Omental fat pad (tissue), 3 donors: ENCODE measurements at regions not wholly inside any gene's neighbourhood (a gene's known extent, or its start where the extent isn't known, plus 50 kb on each side); places are given as distances from the start of the nearest gene placed in this dataset.

Experiments
- ATAC-seq: fragments of 150-250 bp; one replicate; pipeline ENCODE4 v1.9.1; 2016; ENCODE audit warnings: mild to moderate bottlenecking, moderate library complexity; ENCODE audit not compliant: low FRiP score
- DNase-seq: peaks from one replicate; pipeline ENCODE4 v3.0.0-alpha.2; 2019; ENCODE audit warnings: low spot score
- CTCF ChIP-seq, 3 donors: fragments of 450-650 bp; IDR thresholded peaks; one replicate each; pipeline ENCODE4 v1.5.1; 2016 to 2017; ENCODE audit warnings: antibody characterized with exemption in 3 of 3, mild to moderate bottlenecking in 3 of 3, moderate library complexity in 2 of 3

GRCh38 chr2:107775791-107776190 is 50.9 kb upstream of the RGPD4 start:
- ATAC-seq (no peak), DNase-seq (no peak)
- TF ChIP-seq CTCF (IDR thresholded peaks at IDR 0.05) = no peak

GRCh38 chr2:107776362-107776761 is 50.3 kb upstream of the RGPD4 start:
- no peak for TF ChIP-seq CTCF (IDR thresholded peaks at IDR 0.05)
- no peak for DNase-seq
- no peak for ATAC-seq
